Loucy (cell line): ENCODE measurements at regions not wholly inside any gene's neighbourhood (a gene's known extent, or its start where the extent isn't known, plus 50 kb on each side); places are given as distances from the start of the nearest gene placed in this dataset.

Experiments
- CTCF ChIP-seq: fragments of 200-600 bp; sonication (generic); conservative IDR thresholded peaks from 2 replicates; pipeline ENCODE4 v1.5.1; 2014; ENCODE audit warnings: mild to moderate bottlenecking, antibody characterized with exemption, low read length
- EZH2phosphoT487 ChIP-seq: fragments of 200-600 bp; IDR thresholded peaks from 2 replicates; pipeline ENCODE4 v1.6.1; 2018; ENCODE audit warnings: antibody characterized with exemption, mild to moderate bottlenecking, moderate library complexity, borderline replicate concordance

DNA sequence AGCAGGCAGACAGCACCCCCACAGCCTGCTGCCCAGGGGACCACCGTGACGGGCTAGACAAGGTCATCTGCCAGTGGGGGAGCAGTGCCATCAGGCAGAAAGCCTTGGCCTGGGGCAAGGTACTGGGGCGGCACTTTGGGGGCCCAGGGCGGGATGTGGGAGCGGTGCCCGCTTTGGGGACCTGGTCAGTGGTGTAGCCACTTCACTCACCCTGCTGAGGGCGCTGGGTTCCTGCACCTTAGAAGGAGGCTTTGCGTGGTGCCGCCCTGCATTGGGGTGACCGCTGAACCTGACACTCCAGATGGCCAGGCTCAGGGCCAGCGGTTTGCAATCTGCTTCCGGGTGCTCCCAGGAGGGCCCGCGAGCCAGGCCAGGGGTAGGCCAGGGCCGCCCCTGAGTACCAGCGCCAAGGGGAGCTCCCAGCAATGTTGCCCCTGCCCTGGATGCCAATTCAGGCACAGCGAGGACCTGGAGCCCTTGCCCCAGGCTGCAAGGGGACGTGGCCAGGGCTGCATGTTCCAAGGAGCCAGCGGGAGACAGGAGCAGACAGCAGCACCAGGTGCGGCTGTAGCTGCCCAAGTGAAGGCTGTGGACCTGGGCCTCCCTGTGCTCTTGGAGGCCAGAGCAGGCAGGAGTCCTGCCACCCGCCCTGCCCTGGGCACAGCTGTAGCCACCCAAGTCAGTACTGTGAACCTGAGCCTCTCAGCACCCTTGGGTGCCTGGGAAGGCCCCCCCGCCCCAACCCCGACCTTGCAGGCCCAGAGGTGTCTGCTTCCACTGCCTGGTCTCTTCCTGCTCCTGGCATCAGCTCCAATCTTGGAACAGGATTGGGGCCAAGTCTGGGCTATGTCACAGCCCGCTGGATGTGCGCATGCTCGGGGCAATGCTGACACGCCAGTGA is 550.7 kb downstream of the SLC6A15 start:
- TF ChIP-seq CTCF, result no peak
- no peak for TF ChIP-seq EZH2phosphoT487
